ENCODE measurements at regions not wholly inside any gene's neighbourhood (a gene's known extent, or its start where the extent isn't known, plus 50 kb on each side); places are given as distances from the start of the nearest gene placed in this dataset.
"Not testable (repeated sequence)": the region's sequence is repeated elsewhere in the genome, so short reads cannot be mapped to it uniquely, and the experiment has no call there.

- Mint-ChIP-seq H3K9me3 (peaks cover 2% of the 10 kb centered on the region), H3K27ac (no peak overlapping the region), H3K4me1 (ENCODE audit: low read depth) (no peaks in the 10 kb centered on the region), H3K4me3 (no peak overlapping the region), H3K36me3 (ENCODE audit: low read depth) (no peaks in the 10 kb centered on the region), H3K27me3 (peaks cover 4% of the 10 kb centered on the region)
- intact Hi-C loops (cut with DNase I, micrococcal nuclease): no loop called here
- ATAC-seq (ENCODE audit: poor library complexity) (no peak), DNase-seq (no peak)
- Histone ChIP-seq H3K4me3 (ENCODE audit: low read length) (no peak overlapping the region), H3K36me3 (ENCODE audit: insufficient read depth, low read length) (no peaks in the 10 kb centered on the region), H3K27me3 (ENCODE audit: control insufficient read depth in 1 of 2, insufficient read depth in 2 of 2, low read length in 2 of 2) (peaks cover 0 to 7% of the 10 kb centered on the region in 2 experiments), H3K9me3 (ENCODE audit: control insufficient read depth in 1 of 2, insufficient read depth in 1 of 2, low read length in 2 of 2) (no peaks in the 10 kb centered on the region), H3K4me1 (ENCODE audit: insufficient read depth, low read length) (no peaks in the 10 kb centered on the region), H3K27ac (ENCODE audit: low read depth in 1 of 2, low read length in 2 of 2) (no peak overlapping the region)
- TF ChIP-seq CTCF (IDR thresholded peaks at IDR 0.05): no peak
- POLR2A ChIA-PET: no interaction called here
- CTCF ChIA-PET: no interaction called here
Observed at GRCh38 chr20:22966787-22967464, 68.2 kb upstream of the SSTR4 start.

- H3K9me3 Mint-ChIP-seq; POLR2A ChIA-PET; H3K27ac Mint-ChIP-seq; H3K27ac ChIP-seq (ENCODE audit: low read depth in 1 of 2, low read length in 2 of 2); H3K36me3 ChIP-seq (ENCODE audit: insufficient read depth, low read length); H3K36me3 Mint-ChIP-seq (ENCODE audit: low read depth); H3K4me1 Mint-ChIP-seq (ENCODE audit: low read depth); H3K27me3 Mint-ChIP-seq; H3K4me3 Mint-ChIP-seq; H3K4me1 ChIP-seq (ENCODE audit: insufficient read depth, low read length); intact Hi-C loops (cut with DNase I, micrococcal nuclease); CTCF ChIA-PET; H3K9me3 ChIP-seq (ENCODE audit: control insufficient read depth in 1 of 2, insufficient read depth in 1 of 2, low read length in 2 of 2); DNase-seq; ATAC-seq (ENCODE audit: poor library complexity); H3K4me3 ChIP-seq (ENCODE audit: low read length); H3K27me3 ChIP-seq (ENCODE audit: control insufficient read depth in 1 of 2, insufficient read depth in 2 of 2, low read length in 2 of 2): not testable (repeated sequence)
Observed at GRCh38 chr20:22967706-22968105, 67.4 kb upstream of the SSTR4 start.

- H3K9me3 Mint-ChIP-seq; H3K4me1 Mint-ChIP-seq (ENCODE audit: low read depth); H3K27me3 Mint-ChIP-seq; H3K27ac ChIP-seq (ENCODE audit: low read depth in 1 of 2, low read length in 2 of 2); H3K27ac Mint-ChIP-seq; H3K4me3 ChIP-seq (ENCODE audit: low read length); DNase-seq; H3K27me3 ChIP-seq (ENCODE audit: control insufficient read depth in 1 of 2, insufficient read depth in 2 of 2, low read length in 2 of 2); H3K9me3 ChIP-seq (ENCODE audit: control insufficient read depth in 1 of 2, insufficient read depth in 1 of 2, low read length in 2 of 2); H3K36me3 ChIP-seq (ENCODE audit: insufficient read depth, low read length); H3K4me1 ChIP-seq (ENCODE audit: insufficient read depth, low read length); ATAC-seq (ENCODE audit: poor library complexity); H3K36me3 Mint-ChIP-seq (ENCODE audit: low read depth); intact Hi-C loops (cut with DNase I, micrococcal nuclease); H3K4me3 Mint-ChIP-seq; CTCF ChIA-PET; POLR2A ChIA-PET: not testable (repeated sequence)
Observed at GRCh38 chr20:22969031-22969430, 66.1 kb upstream of the SSTR4 start.

- H3K4me1 ChIP-seq (ENCODE audit: insufficient read depth, low read length); H3K27ac ChIP-seq (ENCODE audit: low read depth in 1 of 2, low read length in 2 of 2); ATAC-seq (ENCODE audit: poor library complexity); CTCF ChIA-PET; H3K27me3 ChIP-seq (ENCODE audit: control insufficient read depth in 1 of 2, insufficient read depth in 2 of 2, low read length in 2 of 2); intact Hi-C loops (cut with DNase I, micrococcal nuclease); H3K4me3 ChIP-seq (ENCODE audit: low read length); H3K4me1 Mint-ChIP-seq (ENCODE audit: low read depth); H3K36me3 ChIP-seq (ENCODE audit: insufficient read depth, low read length); POLR2A ChIA-PET; H3K27me3 Mint-ChIP-seq; H3K9me3 Mint-ChIP-seq; H3K4me3 Mint-ChIP-seq; H3K27ac Mint-ChIP-seq; H3K9me3 ChIP-seq (ENCODE audit: control insufficient read depth in 1 of 2, insufficient read depth in 1 of 2, low read length in 2 of 2); H3K36me3 Mint-ChIP-seq (ENCODE audit: low read depth); DNase-seq: not testable (repeated sequence)
Observed at GRCh38 chr20:22971077-22971476, 64.0 kb upstream of the SSTR4 start.

Data from CD4-positive, alpha-beta T cell (primary cell).